NCI-H1105 treated with DMSO at 0.1 percent for 48 hours (cell line): ENCODE measurements at regions not wholly inside any gene's neighbourhood (a gene's known extent, or its start where the extent isn't known, plus 50 kb on each side); places are given as distances from the start of the nearest gene placed in this dataset.
A peak's percentile ranks its signal among the peaks of the same experiment; 100 is the strongest.

Source experiments
- DNase-seq: peaks from one replicate; lab custom pipeline; 2025; lab: John Stamatoyannopoulos, UW

- DNase-seq: no peak
These were observed 130.1 kb upstream of the INHBA start for GRCh38 chr7:41832941-41833340.

GRCh38 chr7:41830271-41830670, 127.4 kb upstream of the INHBA start:
- DNase-seq: no peak

GRCh38 chr7:41828911-41829310, 126.0 kb upstream of the INHBA start:
- DNase-seq: no peak

DNA sequence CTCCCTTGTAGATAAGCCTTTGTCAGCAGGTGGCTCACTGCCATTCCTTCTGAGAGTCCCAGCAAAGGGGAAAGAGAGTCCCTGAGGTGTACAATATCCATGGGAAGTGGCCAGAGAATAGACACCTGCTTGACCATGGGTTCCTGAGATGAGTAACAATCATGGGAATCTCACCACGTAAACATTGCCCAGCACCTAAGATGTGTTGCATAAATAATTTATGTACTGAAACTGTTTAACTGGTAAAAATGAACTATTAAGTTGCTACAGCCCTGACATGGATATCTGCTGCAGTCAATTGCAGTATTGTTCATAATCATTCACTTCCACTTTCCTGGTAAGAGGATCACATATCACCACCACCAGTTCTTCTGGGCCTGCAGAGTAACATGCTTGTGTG, 123.8 kb upstream of the INHBA start:
- DNase-seq: no peak

GRCh38 chr7:41825927-41826480, 123.1 kb upstream of the INHBA start:
- peak; percentile 18 for DNase-seq

DNA sequence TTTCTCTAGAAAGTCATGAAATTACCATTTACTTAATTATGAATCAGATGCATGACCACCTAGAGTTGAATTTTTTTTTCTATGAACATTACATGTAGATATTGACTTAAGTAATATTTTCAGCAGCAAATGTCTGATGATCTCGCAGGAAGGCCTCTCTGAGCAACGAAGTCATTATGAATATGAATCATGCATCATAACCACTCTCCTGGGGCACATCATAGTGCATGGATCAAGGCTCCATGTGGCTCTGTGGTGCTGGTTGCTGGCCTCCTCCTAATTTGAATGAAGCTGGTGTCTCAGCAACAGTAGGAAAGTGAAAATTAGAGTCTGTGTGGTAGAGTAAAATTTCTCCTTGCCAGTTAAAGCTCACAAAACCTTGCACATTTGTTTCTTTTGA, 121.4 kb upstream of the INHBA start:
- no peak for DNase-seq

GRCh38 chr7:41822259-41822817, 119.4 kb upstream of the INHBA start:
- no peak for DNase-seq

GRCh38 chr7:41821521-41822213, 118.8 kb upstream of the INHBA start:
- no peak for DNase-seq

DNA sequence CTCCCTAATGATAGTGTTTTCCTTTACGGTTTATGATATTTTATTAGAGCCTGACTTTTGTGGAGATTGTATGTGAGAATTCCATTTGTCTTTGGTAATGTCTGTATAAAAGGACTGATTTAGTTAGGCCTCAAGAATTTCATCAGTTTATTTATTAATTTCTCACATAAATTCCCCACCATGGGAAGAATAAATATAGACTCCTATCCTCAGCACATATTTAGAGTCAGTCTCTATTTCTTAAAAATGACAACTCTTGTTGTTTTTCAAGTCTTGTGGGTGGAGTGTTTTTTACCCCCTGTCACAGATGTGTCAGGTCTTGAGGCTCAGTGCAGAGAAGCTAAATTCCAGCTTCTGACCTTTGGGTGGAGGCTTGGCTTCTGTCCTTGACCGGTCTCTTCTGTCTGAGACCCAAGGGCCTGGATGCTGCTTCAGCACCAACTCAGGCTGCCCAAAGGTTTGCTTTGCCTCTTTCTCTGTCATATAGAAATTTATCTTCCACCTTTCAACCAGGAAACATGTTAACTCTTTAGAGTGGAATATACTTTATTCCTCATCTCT, 117.3 kb upstream of the INHBA start:
- DNase-seq: no peak

GRCh38 chr7:41819645-41820044, 116.8 kb upstream of the INHBA start:
- DNase-seq: no peak

DNA sequence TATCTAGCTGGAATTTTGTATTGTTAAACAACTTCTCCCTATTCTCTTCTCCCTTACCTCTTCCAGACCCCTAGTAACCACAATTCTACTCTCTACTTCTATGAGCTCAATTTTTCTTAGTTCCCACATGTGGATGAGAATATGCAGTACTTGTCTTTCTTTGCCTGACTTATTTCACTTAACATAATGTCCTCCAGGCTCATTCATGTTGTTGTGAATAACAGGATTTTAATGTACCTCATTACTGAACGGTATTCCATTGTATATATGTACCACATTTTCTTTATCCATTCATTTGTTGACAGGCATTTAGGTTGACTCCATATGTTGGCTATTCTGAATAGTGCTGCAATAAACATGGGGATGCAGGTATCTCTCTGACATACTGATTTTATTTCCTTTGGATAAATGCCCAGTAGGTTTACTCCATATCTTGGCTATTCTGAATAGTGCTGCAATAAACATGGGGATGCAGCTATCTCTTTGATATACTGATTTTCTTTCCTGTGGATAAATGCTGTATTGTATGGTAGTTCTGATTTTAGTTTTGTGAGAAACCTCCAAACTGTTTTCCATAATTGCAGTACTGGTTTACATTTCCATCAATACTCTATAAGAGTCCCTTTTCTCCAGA, 116.0 kb upstream of the INHBA start:
- DNase-seq: no peak

GRCh38 chr7:41817386-41817785, 114.5 kb upstream of the INHBA start:
- no peak for DNase-seq

- DNase-seq: no peak
These were observed 113.2 kb upstream of the INHBA start for GRCh38 chr7:41816111-41816510.

GRCh38 chr7:41814888-41815287, 112.0 kb upstream of the INHBA start:
- no peak for DNase-seq

DNA sequence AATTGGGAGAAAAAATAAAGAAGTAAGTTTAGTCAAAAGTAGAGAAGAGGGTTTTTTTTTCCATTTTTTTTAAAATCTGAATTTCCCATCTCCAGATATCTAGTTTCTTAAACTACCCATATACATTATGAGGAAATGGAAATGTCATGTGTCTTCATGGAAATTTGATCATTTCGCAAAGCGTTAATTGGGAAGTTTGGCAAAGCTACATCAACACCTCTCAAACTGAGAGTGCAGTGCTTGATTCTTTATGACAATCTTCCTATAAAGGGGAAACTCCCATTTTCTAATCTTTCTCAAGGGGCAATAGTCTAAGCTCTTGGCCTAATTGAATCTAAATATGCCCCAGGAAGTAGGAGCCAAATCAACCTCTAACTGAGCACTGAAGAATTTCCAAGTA, 110.4 kb upstream of the INHBA start:
- no peak for DNase-seq

DNA sequence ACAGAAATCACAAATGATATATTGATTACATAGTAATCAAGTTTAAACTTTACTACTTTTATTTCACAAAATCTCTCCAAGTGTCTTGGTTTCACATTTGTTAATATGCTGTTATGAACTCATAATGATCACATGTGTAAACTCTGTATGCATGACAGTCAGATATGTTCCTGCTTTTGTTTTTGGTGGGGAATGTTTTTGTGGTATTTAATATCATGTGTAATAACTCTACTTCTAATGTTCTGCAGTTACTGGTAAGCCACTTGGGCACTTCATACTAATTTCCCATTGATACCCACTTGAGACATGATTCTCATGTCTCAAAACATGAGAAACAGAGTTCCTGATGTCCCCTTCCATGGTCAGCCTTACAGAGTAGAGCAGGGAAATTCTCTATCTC, 109.1 kb upstream of the INHBA start:
- no peak for DNase-seq

- DNase-seq: no peak
These were observed 107.2 kb upstream of the INHBA start for GRCh38 chr7:41809940-41810576.

DNA sequence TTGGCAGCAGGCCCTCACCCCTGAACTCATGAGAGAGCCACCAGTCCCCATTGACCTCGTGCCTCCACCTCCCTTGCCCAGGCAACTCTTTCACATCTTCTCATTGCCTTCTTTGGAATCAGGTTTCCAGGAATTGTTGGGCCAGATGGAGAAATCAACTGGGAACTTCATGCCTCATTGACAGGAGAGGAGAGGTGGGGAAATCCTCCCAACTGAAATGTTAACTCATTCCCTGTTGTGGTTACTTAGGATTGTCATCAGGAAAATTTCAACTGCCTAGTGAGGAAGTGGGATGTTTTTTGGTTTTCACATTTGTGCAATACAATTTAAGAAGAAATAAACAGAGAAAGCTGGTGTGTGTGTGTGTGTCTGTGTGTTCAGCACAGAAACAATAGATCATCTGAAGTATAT, 106.6 kb upstream of the INHBA start:
- DNase-seq: no peak

DNA sequence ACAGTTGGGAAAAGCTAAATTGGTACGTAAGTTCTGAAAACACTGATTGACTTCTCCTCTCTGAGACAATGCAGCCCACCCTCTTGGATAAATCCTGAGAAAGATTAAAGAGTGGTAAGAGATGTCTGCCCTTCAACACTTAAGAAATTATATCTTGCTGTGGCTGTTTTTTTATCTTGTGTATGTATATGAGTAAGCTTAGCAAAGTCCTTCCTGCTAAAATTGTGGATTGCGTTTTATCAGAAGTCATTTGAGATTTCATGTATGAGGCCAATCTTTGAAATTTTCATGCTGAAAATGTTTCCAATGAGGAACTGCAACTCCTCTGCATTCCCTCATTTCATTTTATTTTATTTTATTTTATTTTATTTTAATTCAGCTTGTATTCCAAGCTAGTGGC, 106.2 kb upstream of the INHBA start:
- no peak for DNase-seq

GRCh38 chr7:41808541-41808940, 105.7 kb upstream of the INHBA start:
- DNase-seq: no peak

- no peak for DNase-seq
These were observed 100.7 kb upstream of the INHBA start for GRCh38 chr7:41803569-41803968.

DNA sequence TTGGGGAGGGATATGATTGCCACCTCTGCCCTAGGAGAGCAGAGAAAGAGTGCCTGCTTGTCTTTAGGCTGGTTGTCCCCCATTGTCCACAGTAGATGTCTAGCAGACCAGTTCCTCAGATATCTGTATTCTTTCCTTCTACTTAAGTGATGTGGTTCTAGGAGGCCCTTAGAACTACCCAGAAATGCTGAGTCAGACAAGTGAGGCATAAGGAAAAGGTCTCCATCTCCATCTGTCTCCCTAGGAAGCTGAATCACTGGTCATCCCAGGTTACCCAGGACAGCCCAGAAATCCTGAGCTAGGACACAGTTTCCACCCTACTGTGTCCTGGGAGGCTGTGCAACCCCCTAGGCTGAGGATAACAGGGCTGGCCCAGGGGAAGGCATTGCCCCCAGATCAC, 93.4 kb upstream of the INHBA start:
- no peak for DNase-seq
